HepG2 (cell line): ENCODE measurements at regions not wholly inside any gene's neighbourhood (a gene's known extent, or its start where the extent isn't known, plus 50 kb on each side); places are given as distances from the start of the nearest gene placed in this dataset.
A peak's percentile ranks its signal among the peaks of the same experiment; 100 is the strongest.

ENCODE experiments used
- BRD4 ChIP-seq: sonication (generic); formaldehyde crosslinking; IDR thresholded peaks from 2 replicates; pipeline ENCODE4 v1.4.0; 2020; ENCODE audit warnings: missing genetic modification reagents
- CBX2 ChIP-seq, 2 experiments: fragments of 200-600 bp in 1 of 2; sonication (generic); formaldehyde crosslinking in 1 of 2; IDR thresholded peaks; 2 replicates each; pipeline versions ENCODE4 v1.7.0 to v1.8.1; 2018 to 2022; ENCODE audit warnings: low read depth in 2 of 2, low read length in 1 of 2, mild to moderate bottlenecking in 1 of 2, missing genetic modification reagents in 1 of 2
- CHD2 ChIP-seq: IDR thresholded peaks from 2 replicates; pipeline ENCODE4 v1.6.1; 2011; ENCODE audit warnings: low read depth, low read length, improper control_type of control experiment
- DRAP1 ChIP-seq: IDR thresholded peaks from 2 replicates; pipeline ENCODE4 v1.6.1; 2016; ENCODE audit warnings: missing genetic modification reagents, missing compliant biosample characterization
- FLYWCH1 ChIP-seq: sonication (generic); formaldehyde crosslinking; IDR thresholded peaks from 2 replicates; pipeline ENCODE4 v1.8.1; 2023; ENCODE audit warnings: mild to moderate bottlenecking, missing genetic modification reagents
- FOSL2 ChIP-seq: sonication (generic); formaldehyde crosslinking; IDR thresholded peaks from 2 replicates; pipeline ENCODE4 v1.4.0; 2020; ENCODE audit warnings: missing genetic modification reagents
- FOXP1 ChIP-seq, 2 experiments: fragments of 450-650 bp in 1 of 2; IDR thresholded peaks; 2 replicates each; pipeline ENCODE4 v1.6.1; 2017 to 2018; ENCODE audit warnings: antibody characterized with exemption in 1 of 2
- GATAD2A ChIP-seq: IDR thresholded peaks from 2 replicates; pipeline ENCODE4 v1.6.1; 2016
- GPBP1L1 ChIP-seq: sonication (generic); formaldehyde crosslinking; IDR thresholded peaks from 2 replicates; pipeline ENCODE4 v1.5.0; 2020; ENCODE audit warnings: mild to moderate bottlenecking, missing genetic modification reagents
- HNF1A ChIP-seq, 2 experiments: sonication (generic) in 1 of 2; formaldehyde crosslinking in 1 of 2; IDR thresholded peaks; 2 replicates each; pipeline versions ENCODE4 v1.4.0 to v1.6.1; 2016 to 2020; ENCODE audit warnings: borderline replicate concordance in 1 of 2, low read depth in 1 of 2, mild to moderate bottlenecking in 1 of 2, missing genetic modification reagents in 1 of 2
- MED13 ChIP-seq: sonication (generic); formaldehyde crosslinking; IDR thresholded peaks from 2 replicates; pipeline ENCODE4 v1.5.0; 2020; ENCODE audit warnings: missing genetic modification reagents
- POLR2A ChIP-seq, 2 experiments: IDR thresholded peaks; 2 replicates each; pipeline ENCODE4 v1.6.1; 2011; ENCODE audit warnings: low read depth in 2 of 2, low read length in 2 of 2, mild to moderate bottlenecking in 1 of 2, moderate library complexity in 1 of 2; ENCODE audit not compliant: insufficient read depth in 1 of 2
- SIX1 ChIP-seq: sonication (generic); formaldehyde crosslinking; IDR thresholded peaks from 2 replicates; pipeline ENCODE4 v1.4.0; 2020; ENCODE audit warnings: missing genetic modification reagents, borderline replicate concordance
- ZBTB21 ChIP-seq: sonication (generic); formaldehyde crosslinking; IDR thresholded peaks from 2 replicates; pipeline ENCODE4 v1.4.0; 2020; ENCODE audit warnings: missing genetic modification reagents
- ZNF546 ChIP-seq: sonication (generic); formaldehyde crosslinking; conservative IDR thresholded peaks from 2 replicates; pipeline ENCODE4 v1.8.1; 2023; ENCODE audit warnings: mild to moderate bottlenecking, missing genetic modification reagents
- ZNF646 ChIP-seq: sonication (generic); formaldehyde crosslinking; IDR thresholded peaks from 2 replicates; pipeline ENCODE4 v1.9.0; 2021; ENCODE audit warnings: mild to moderate bottlenecking, missing genetic modification reagents
- ZSCAN25 ChIP-seq: sonication (generic); formaldehyde crosslinking; IDR thresholded peaks from 2 replicates; pipeline ENCODE4 v1.8.0; 2022; ENCODE audit warnings: mild to moderate bottlenecking, missing genetic modification reagents

- TF ChIP-seq MED13 (no peak), ZNF546 (CRISPR knock-in tag) (no peak), FLYWCH1 (CRISPR knock-in tag) (no peak), ZNF646 (CRISPR knock-in tag) (no peak), FOSL2 (CRISPR knock-in tag) (peak; percentile 40; the same call in 1 of the 2 replicates), BRD4 (CRISPR knock-in tag) (no peak; the same call in 1 of the 2 replicates), SIX1 (CRISPR knock-in tag) (no peak), FOXP1 (IDR thresholded peaks at IDR 0.05) (no peak), FOXP1 (CRISPR knock-in tag; IDR thresholded peaks at IDR 0.05) (0 out of 2 replicates have a peak, but pooled peaks have one; percentile 9), HNF1A (IDR thresholded peaks at IDR 0.05; ENCODE audit: low read depth) (peak; percentile 81), HNF1A (CRISPR knock-in tag; IDR thresholded peaks at IDR 0.05; ENCODE audit: borderline replicate concordance) (peak; percentile 91; the same call in 1 of the 2 replicates), GPBP1L1 (no peak), GATAD2A (CRISPR knock-in tag) (peak; percentile 44; the same call in 1 of the 2 replicates), CBX2 (IDR thresholded peaks at IDR 0.05; ENCODE audit: low read depth, low read length) (no peak), CBX2 (CRISPR knock-in tag; IDR thresholded peaks at IDR 0.05; ENCODE audit: low read depth) (no peak), CHD2 (no peak), DRAP1 (CRISPR knock-in tag) (0 out of 2 replicates have a peak, but pooled peaks have one; percentile 31), ZSCAN25 (CRISPR knock-in tag) (no peak), ZBTB21 (CRISPR knock-in tag) (no peak), POLR2A (IDR thresholded peaks at IDR 0.05; ENCODE audit: insufficient read depth in 1 of 2, low read depth in 2 of 2, low read length in 2 of 2) (peak in 1 of 2 experiments; percentile 37; a peak in 1 of 4 replicates)
Observed at GRCh38 chr15:62821384-62822131, 221.0 kb upstream of the TPM1 start (continued).
